ENCODE measurements at regions not wholly inside any gene's neighbourhood (a gene's known extent, or its start where the extent isn't known, plus 50 kb on each side); places are given as distances from the start of the nearest gene placed in this dataset.

- TF ChIP-seq CTCF (IDR thresholded peaks at IDR 0.05), result no peak
- no peak for TF ChIP-seq POLR2AphosphoS5 (IDR thresholded peaks at IDR 0.05)
- TF ChIP-seq POLR2A (IDR thresholded peaks at IDR 0.05), result no peak
These were observed 127.1 kb upstream of the ZFP64 start for GRCh38 chr20:52318651-52319050.
